ENCODE measurements at regions not wholly inside any gene's neighbourhood (a gene's known extent, or its start where the extent isn't known, plus 50 kb on each side); places are given as distances from the start of the nearest gene placed in this dataset.
"Not testable (repeated sequence)": the region's sequence is repeated elsewhere in the genome, so short reads cannot be mapped to it uniquely, and the experiment has no call there.

- Mint-ChIP-seq H3K4me1 (ENCODE audit: low read depth) (no peaks in the 10 kb centered on the region), H3K27ac (no peak overlapping the region), H3K9me3 (no peaks in the 10 kb centered on the region), H3K36me3 (ENCODE audit: low read depth) (no peaks in the 10 kb centered on the region), H3K4me3 (ENCODE audit: low read depth) (no peak overlapping the region), H3K27me3 (ENCODE audit: low read depth) (no peaks in the 10 kb centered on the region)
- intact Hi-C loops (cut with micrococcal nuclease), result no loop called here
- no peak for DNase-seq (ENCODE audit: low spot score)
Observed at GRCh38 chr3:105140899-105141367, 225.8 kb upstream of the ALCAM start.

DNA sequence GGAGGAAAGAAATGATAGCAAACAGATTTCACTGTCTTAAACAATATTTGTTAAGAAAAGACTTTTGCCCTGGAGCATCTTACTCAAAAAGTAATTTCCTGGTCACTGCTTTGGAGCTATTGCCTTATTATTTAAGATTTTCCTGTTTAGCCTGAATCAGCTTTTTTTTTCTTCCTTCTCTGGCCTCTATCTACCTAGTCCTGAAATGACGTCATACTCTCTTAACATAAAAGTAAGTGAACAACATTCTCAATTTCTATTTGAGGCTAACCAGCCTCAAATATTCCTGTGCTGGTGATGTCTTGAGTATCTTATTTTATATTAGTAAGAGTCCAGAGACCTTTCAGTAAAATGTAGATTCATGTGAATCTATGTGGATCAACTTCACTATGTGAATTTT is 221.9 kb upstream of the ALCAM start:
- H3K4me1 Mint-ChIP-seq (ENCODE audit: low read depth), result no peaks in the 10 kb centered on the region
- H3K36me3 Mint-ChIP-seq (ENCODE audit: low read depth), result no peaks in the 10 kb centered on the region
- H3K9me3 Mint-ChIP-seq, result no peaks in the 10 kb centered on the region
- DNase-seq (ENCODE audit: low spot score), result no peak
- no peak overlapping the region for H3K4me3 Mint-ChIP-seq (ENCODE audit: low read depth)
- intact Hi-C loops (cut with micrococcal nuclease), result no loop called here
- no peaks in the 10 kb centered on the region for H3K27me3 Mint-ChIP-seq (ENCODE audit: low read depth)
- H3K27ac Mint-ChIP-seq, result no peak overlapping the region

DNA sequence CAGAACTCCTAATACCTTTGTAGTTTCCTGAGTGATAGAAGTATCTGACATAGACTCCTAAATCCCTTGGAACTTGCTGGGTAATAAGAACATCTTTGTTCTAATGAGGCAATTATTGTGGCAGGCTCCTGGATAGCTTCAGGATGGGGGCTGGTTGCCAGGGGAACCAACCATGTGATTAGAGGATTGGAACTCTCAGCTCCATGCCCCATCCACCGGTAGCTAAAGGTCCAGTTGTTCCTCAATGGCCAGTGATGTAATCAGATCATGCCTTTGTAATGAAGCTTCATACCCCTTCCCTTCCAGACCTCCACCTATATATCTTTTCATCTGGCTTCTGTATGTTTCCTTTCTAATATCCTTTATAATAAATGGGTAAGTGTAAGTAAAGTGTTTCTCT is 221.2 kb upstream of the ALCAM start:
- Mint-ChIP-seq H3K9me3 (no peaks in the 10 kb centered on the region), H3K4me3 (ENCODE audit: low read depth) (no peak overlapping the region), H3K27ac (no peak overlapping the region), H3K4me1 (ENCODE audit: low read depth) (no peaks in the 10 kb centered on the region), H3K27me3 (ENCODE audit: low read depth) (no peaks in the 10 kb centered on the region), H3K36me3 (ENCODE audit: low read depth) (no peaks in the 10 kb centered on the region)
- intact Hi-C loops (cut with micrococcal nuclease), result no loop called here
- DNase-seq (ENCODE audit: low spot score), result no peak

GRCh38 chr3:105149197-105149596 is 217.5 kb upstream of the ALCAM start:
- H3K27me3 Mint-ChIP-seq (ENCODE audit: low read depth); DNase-seq (ENCODE audit: low spot score); H3K4me1 Mint-ChIP-seq (ENCODE audit: low read depth); intact Hi-C loops (cut with micrococcal nuclease); H3K36me3 Mint-ChIP-seq (ENCODE audit: low read depth); H3K4me3 Mint-ChIP-seq (ENCODE audit: low read depth); H3K9me3 Mint-ChIP-seq; H3K27ac Mint-ChIP-seq: not testable (repeated sequence)

DNA sequence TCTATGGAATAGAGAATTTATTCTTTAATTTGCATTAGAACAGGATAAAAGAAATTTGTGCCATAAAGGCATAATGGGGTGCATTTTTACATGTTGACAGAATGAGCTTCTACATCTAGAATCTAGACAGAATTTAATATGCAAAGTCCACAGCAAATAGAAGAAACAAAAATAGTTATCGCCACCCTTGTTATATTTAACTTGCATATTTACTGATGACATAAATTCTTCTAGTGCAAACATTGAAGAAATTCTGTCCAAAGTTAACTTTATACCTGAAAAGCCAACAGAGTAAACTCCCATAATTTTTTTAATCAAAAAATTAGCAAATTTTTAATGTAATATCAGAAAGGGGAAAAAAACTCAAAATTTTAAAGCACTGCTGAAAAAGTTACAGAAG is 213.7 kb upstream of the ALCAM start:
- intact Hi-C loops (cut with micrococcal nuclease), result no loop called here
- Mint-ChIP-seq H3K27me3 (ENCODE audit: low read depth) (no peaks in the 10 kb centered on the region), H3K9me3 (no peaks in the 10 kb centered on the region), H3K27ac (no peak overlapping the region), H3K4me3 (ENCODE audit: low read depth) (no peak overlapping the region), H3K4me1 (ENCODE audit: low read depth) (no peaks in the 10 kb centered on the region), H3K36me3 (ENCODE audit: low read depth) (no peaks in the 10 kb centered on the region)
- no peak for DNase-seq (ENCODE audit: low spot score)

DNA sequence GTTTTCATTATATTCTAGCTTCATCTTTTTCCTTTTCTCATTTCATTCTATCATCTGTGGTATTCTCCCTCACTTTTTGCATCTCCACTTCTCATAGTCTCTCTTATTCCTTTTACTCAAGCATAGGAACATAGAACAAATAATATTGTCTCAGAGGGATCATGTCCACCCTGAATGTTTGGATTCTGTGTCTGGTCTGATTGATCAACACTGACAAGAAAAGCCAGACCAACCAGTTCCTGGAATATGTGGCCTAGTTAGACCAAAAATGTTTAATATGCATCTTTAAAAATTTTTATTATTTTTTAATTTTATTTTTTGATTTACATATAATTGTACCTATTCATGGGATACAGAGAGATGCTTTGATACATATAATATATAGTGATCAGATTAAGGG is 212.0 kb upstream of the ALCAM start:
- Mint-ChIP-seq H3K4me1 (ENCODE audit: low read depth) (no peaks in the 10 kb centered on the region), H3K4me3 (ENCODE audit: low read depth) (no peak overlapping the region), H3K27me3 (ENCODE audit: low read depth) (no peaks in the 10 kb centered on the region), H3K36me3 (ENCODE audit: low read depth) (no peaks in the 10 kb centered on the region), H3K27ac (no peak overlapping the region), H3K9me3 (no peaks in the 10 kb centered on the region)
- intact Hi-C loops (cut with micrococcal nuclease), result no loop called here
- no peak for DNase-seq (ENCODE audit: low spot score)

DNA sequence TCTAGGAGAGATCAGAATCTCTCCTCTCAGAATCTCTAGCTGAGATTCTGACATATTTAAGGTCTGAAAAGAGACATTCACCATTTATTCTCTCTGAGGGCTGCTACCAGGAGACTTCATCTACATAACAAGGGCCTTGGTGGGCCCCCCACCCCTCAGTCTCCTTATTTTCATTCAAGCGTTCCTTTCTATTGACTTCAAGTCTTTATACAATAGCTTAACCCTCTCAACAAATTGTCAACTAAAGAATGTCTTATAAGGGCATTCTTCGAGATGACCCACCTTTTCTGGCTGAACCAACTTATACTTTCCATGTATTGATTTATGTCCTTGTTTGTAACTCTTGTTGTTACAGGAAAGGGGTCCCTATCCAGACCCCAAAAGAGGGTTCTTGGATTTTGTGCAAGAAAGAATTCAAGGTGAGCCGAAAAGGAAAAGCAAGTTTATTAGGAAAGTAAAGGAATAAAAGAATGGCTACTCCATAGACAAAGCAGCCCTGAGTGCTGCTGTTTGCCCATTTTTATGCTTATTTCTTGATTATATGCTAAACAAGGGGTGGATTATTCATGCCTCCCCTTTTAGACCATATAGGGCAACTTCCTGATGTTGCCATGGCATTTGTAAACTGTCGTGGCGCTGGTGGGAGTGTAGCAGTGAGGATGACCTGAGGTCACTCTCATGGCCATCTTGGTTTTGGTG is 209.5 kb upstream of the ALCAM start:
- no peak overlapping the region for H3K27ac Mint-ChIP-seq
- H3K36me3 Mint-ChIP-seq (ENCODE audit: low read depth), result no peaks in the 10 kb centered on the region
- no peaks in the 10 kb centered on the region for H3K27me3 Mint-ChIP-seq (ENCODE audit: low read depth)
- no peak for DNase-seq (ENCODE audit: low spot score)
- no peak overlapping the region for H3K4me3 Mint-ChIP-seq (ENCODE audit: low read depth)
- no peaks in the 10 kb centered on the region for H3K4me1 Mint-ChIP-seq (ENCODE audit: low read depth)
- H3K9me3 Mint-ChIP-seq, result no peaks in the 10 kb centered on the region
- intact Hi-C loops (cut with micrococcal nuclease), result no loop called here

- no peaks in the 10 kb centered on the region for H3K36me3 Mint-ChIP-seq (ENCODE audit: low read depth)
- H3K4me3 Mint-ChIP-seq (ENCODE audit: low read depth), result no peak overlapping the region
- H3K4me1 Mint-ChIP-seq (ENCODE audit: low read depth), result no peaks in the 10 kb centered on the region
- no peak for DNase-seq (ENCODE audit: low spot score)
- H3K9me3 Mint-ChIP-seq, result no peaks in the 10 kb centered on the region
- intact Hi-C loops (cut with micrococcal nuclease), result no loop called here
- no peaks in the 10 kb centered on the region for H3K27me3 Mint-ChIP-seq (ENCODE audit: low read depth)
- no peak overlapping the region for H3K27ac Mint-ChIP-seq
Observed at GRCh38 chr3:105157766-105158085, 209.0 kb upstream of the ALCAM start.

- Mint-ChIP-seq H3K27me3 (ENCODE audit: low read depth) (no peaks in the 10 kb centered on the region), H3K36me3 (ENCODE audit: low read depth) (no peaks in the 10 kb centered on the region), H3K4me3 (ENCODE audit: low read depth) (no peak overlapping the region), H3K27ac (no peak overlapping the region), H3K4me1 (ENCODE audit: low read depth) (no peaks in the 10 kb centered on the region), H3K9me3 (no peaks in the 10 kb centered on the region)
- intact Hi-C loops (cut with micrococcal nuclease), result no loop called here
- no peak for DNase-seq (ENCODE audit: low spot score)
Observed at GRCh38 chr3:105158286-105158685, 208.4 kb upstream of the ALCAM start.

DNA sequence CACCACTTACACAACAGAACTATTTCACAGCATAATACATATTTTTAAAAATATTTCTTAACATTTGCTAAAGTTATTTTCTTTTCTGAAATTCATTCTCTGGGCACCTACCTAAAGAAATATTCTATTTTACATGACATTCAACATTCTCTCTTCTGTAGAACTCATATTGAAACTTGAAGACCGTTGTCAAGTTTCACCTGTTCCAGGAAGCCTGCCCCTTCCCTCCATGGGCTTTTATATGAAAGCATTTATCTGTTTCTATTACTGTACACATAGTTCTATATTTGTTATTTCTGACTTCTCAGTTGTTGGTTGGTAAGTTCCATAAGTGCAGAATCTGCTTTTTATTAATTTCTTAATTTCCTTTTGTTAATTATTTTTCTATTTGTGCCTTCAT is 204.3 kb upstream of the ALCAM start:
- Mint-ChIP-seq H3K4me3 (ENCODE audit: low read depth) (no peak overlapping the region), H3K9me3 (no peaks in the 10 kb centered on the region), H3K36me3 (ENCODE audit: low read depth) (no peaks in the 10 kb centered on the region), H3K27ac (no peak overlapping the region), H3K4me1 (ENCODE audit: low read depth) (no peaks in the 10 kb centered on the region), H3K27me3 (ENCODE audit: low read depth) (no peaks in the 10 kb centered on the region)
- intact Hi-C loops (cut with micrococcal nuclease), result no loop called here
- no peak for DNase-seq (ENCODE audit: low spot score)

GRCh38 chr3:105166893-105167292 is 199.8 kb upstream of the ALCAM start:
- no peak for DNase-seq (ENCODE audit: low spot score)
- Mint-ChIP-seq H3K27ac (no peak overlapping the region), H3K36me3 (ENCODE audit: low read depth) (no peaks in the 10 kb centered on the region), H3K4me1 (ENCODE audit: low read depth) (no peaks in the 10 kb centered on the region), H3K27me3 (ENCODE audit: low read depth) (no peaks in the 10 kb centered on the region), H3K9me3 (no peaks in the 10 kb centered on the region), H3K4me3 (ENCODE audit: low read depth) (no peak overlapping the region)
- intact Hi-C loops (cut with micrococcal nuclease), result no loop called here

- Mint-ChIP-seq H3K4me1 (ENCODE audit: low read depth) (no peaks in the 10 kb centered on the region), H3K27ac (no peak overlapping the region), H3K9me3 (no peaks in the 10 kb centered on the region), H3K4me3 (ENCODE audit: low read depth) (no peak overlapping the region), H3K36me3 (ENCODE audit: low read depth) (no peaks in the 10 kb centered on the region), H3K27me3 (ENCODE audit: low read depth) (no peaks in the 10 kb centered on the region)
- no peak for DNase-seq (ENCODE audit: low spot score)
- intact Hi-C loops (cut with micrococcal nuclease), result no loop called here
Observed at GRCh38 chr3:105170423-105170822, 196.3 kb upstream of the ALCAM start.

DNA sequence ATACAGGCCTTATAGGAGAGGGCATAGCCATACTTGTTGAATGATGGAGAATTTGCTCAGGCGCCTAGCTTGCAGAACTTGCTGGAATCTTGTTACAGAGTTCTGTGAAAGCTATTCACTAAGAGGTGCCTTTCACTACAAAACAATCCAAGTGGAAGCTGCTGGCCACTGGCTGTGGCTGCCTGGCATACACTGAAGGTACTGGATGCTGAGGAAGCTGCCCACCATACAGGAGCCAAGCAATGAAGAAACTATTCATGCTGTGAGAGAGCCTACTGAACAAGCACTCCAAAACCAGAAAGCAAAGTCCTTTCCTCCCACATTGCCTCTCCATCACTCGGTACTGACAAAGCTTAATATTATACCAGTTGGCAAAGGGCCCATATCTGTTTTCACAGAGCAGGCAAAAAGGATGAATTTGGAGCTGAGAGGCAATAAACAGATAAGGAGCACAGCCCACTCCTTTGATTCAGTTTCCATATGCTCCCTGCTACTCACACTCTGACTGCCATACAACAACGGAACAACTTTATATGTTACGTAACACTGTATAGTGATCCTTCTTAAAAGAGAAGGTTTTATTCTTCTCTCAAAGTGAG is 192.6 kb upstream of the ALCAM start:
- Mint-ChIP-seq H3K4me3 (ENCODE audit: low read depth) (no peak overlapping the region), H3K9me3 (no peaks in the 10 kb centered on the region), H3K4me1 (ENCODE audit: low read depth) (no peaks in the 10 kb centered on the region), H3K36me3 (ENCODE audit: low read depth) (no peaks in the 10 kb centered on the region), H3K27me3 (ENCODE audit: low read depth) (no peaks in the 10 kb centered on the region), H3K27ac (no peak overlapping the region)
- intact Hi-C loops (cut with micrococcal nuclease), result no loop called here
- DNase-seq (ENCODE audit: low spot score), result no peak

- no peak for DNase-seq (ENCODE audit: low spot score)
- H3K27ac Mint-ChIP-seq, result no peak overlapping the region
- no peak overlapping the region for H3K4me3 Mint-ChIP-seq (ENCODE audit: low read depth)
- intact Hi-C loops (cut with micrococcal nuclease), result no loop called here
- no peaks in the 10 kb centered on the region for H3K9me3 Mint-ChIP-seq
- no peaks in the 10 kb centered on the region for H3K4me1 Mint-ChIP-seq (ENCODE audit: low read depth)
- H3K36me3 Mint-ChIP-seq (ENCODE audit: low read depth), result no peaks in the 10 kb centered on the region
- H3K27me3 Mint-ChIP-seq (ENCODE audit: low read depth), result no peaks in the 10 kb centered on the region
Observed at GRCh38 chr3:105177576-105177975, 189.1 kb upstream of the ALCAM start.

Measured in activated T-helper 2 cell treated with anti-CD3 and anti-CD28 coated beads, Interferon-gamma antibody, Interleukin-2, Interleukin-4, amounts not matched to agents 10 μg/mL and 5 μg/mL and 100 μg/mL, durations not matched to agents 14 hours and 24 hours and 36 hours (primary cell).